ENCODE measurements at regions not wholly inside any gene's neighbourhood (a gene's known extent, or its start where the extent isn't known, plus 50 kb on each side); places are given as distances from the start of the nearest gene placed in this dataset.

DNA sequence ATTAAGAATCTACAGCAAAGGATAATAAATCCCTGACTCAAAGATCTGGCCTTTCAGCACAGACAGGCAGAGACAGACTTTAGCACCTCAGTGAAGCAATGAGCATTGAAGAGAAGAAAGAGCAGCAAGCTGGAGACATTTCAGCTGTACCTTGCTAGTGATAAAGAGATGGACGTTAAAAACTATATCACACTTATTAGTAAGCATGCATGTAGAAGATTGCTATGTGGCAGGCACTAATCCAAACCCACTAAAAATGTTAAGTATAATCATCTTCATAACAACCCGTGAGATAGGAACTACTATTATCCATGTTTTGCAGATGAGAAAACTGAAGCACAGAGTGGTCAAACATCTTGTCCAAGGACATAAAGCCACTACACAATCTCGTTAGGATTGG, 1538.3 kb upstream of the FLRT2 start:
- TF ChIP-seq, protein P1, sequence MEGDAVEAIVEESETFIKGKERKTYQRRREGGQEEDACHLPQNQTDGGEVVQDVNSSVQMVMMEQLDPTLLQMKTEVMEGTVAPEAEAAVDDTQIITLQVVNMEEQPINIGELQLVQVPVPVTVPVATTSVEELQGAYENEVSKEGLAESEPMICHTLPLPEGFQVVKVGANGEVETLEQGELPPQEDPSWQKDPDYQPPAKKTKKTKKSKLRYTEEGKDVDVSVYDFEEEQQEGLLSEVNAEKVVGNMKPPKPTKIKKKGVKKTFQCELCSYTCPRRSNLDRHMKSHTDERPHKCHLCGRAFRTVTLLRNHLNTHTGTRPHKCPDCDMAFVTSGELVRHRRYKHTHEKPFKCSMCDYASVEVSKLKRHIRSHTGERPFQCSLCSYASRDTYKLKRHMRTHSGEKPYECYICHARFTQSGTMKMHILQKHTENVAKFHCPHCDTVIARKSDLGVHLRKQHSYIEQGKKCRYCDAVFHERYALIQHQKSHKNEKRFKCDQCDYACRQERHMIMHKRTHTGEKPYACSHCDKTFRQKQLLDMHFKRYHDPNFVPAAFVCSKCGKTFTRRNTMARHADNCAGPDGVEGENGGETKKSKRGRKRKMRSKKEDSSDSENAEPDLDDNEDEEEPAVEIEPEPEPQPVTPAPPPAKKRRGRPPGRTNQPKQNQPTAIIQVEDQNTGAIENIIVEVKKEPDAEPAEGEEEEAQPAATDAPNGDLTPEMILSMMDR (IDR thresholded peaks at IDR 0.05; ENCODE audit: poor library complexity, severe bottlenecking) = no peak
- no peak for TF ChIP-seq EP300 (conservative IDR thresholded peaks at IDR 0.05; ENCODE audit: poor library complexity, severe bottlenecking)
- TF ChIP-seq EZH2 (IDR thresholded peaks at IDR 0.05; ENCODE audit: borderline replicate concordance, insufficient read depth, low read length, poor library complexity, severe bottlenecking) = no peak
- TF ChIP-seq POLR2AphosphoS5 (IDR thresholded peaks at IDR 0.05) = no peak
- TF ChIP-seq, protein P2, sequence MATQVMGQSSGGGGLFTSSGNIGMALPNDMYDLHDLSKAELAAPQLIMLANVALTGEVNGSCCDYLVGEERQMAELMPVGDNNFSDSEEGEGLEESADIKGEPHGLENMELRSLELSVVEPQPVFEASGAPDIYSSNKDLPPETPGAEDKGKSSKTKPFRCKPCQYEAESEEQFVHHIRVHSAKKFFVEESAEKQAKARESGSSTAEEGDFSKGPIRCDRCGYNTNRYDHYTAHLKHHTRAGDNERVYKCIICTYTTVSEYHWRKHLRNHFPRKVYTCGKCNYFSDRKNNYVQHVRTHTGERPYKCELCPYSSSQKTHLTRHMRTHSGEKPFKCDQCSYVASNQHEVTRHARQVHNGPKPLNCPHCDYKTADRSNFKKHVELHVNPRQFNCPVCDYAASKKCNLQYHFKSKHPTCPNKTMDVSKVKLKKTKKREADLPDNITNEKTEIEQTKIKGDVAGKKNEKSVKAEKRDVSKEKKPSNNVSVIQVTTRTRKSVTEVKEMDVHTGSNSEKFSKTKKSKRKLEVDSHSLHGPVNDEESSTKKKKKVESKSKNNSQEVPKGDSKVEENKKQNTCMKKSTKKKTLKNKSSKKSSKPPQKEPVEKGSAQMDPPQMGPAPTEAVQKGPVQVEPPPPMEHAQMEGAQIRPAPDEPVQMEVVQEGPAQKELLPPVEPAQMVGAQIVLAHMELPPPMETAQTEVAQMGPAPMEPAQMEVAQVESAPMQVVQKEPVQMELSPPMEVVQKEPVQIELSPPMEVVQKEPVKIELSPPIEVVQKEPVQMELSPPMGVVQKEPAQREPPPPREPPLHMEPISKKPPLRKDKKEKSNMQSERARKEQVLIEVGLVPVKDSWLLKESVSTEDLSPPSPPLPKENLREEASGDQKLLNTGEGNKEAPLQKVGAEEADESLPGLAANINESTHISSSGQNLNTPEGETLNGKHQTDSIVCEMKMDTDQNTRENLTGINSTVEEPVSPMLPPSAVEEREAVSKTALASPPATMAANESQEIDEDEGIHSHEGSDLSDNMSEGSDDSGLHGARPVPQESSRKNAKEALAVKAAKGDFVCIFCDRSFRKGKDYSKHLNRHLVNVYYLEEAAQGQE (IDR thresholded peaks at IDR 0.05; ENCODE audit: borderline replicate concordance) = no peak
- no peak for TF ChIP-seq SMC3 (conservative IDR thresholded peaks at IDR 0.05; ENCODE audit: poor library complexity)
- TF ChIP-seq TAF1 (IDR thresholded peaks at IDR 0.05; ENCODE audit: low read depth) = no peak
- TF ChIP-seq RAD21 (conservative IDR thresholded peaks at IDR 0.05) = no peak
- no peak for TF ChIP-seq MXI1 (conservative IDR thresholded peaks at IDR 0.05; ENCODE audit: poor library complexity, severe bottlenecking)
- Histone ChIP-seq H3K79me2 (replicated peaks; ENCODE audit: insufficient read depth, low read length) (no peaks in the 10 kb centered on the region), H3K27me3 (ENCODE audit: insufficient read depth, low read depth, low read length) (no peaks in the 10 kb centered on the region), H3K27ac (ENCODE audit: low read length) (no peak overlapping the region), H3K9me3 (ENCODE audit: low read length) (no peaks in the 10 kb centered on the region), H3K9me2 (ENCODE audit: insufficient read depth, low read length) (no peaks in the 10 kb centered on the region), H3K4me3 (ENCODE audit: low read length) (no peak overlapping the region), H3K9ac (ENCODE audit: low read length) (no peak overlapping the region), H3K4me2 (ENCODE audit: low read length) (no peak overlapping the region), H3F3A (ENCODE audit: insufficient read depth, low read length, poor library complexity, severe bottlenecking) (no peaks in the 10 kb centered on the region), H2AFZ (ENCODE audit: low read depth, low read length) (no peak overlapping the region), H4K20me1 (ENCODE audit: insufficient read depth) (no peaks in the 10 kb centered on the region), H3K36me3 (ENCODE audit: insufficient read depth, low read length) (no peaks in the 10 kb centered on the region)

DNA sequence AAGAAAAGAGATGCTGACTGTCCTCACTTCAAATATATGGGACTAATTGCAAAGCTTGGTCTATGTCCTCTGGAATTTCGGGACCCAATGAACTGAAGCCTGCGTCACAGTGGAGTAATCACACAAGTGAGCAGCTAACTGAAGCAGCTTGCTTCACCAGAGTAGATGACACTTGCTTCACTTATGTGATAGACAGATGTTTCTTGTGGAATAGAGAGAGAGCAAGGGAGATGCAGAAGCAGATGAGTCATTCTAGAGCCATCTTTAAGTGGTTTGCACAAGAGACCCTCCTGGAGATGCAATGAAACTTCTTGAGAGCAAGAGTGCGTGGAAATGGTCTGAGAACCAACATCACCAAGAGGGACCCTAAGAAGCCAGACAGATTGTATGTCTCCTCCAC, 1537.1 kb upstream of the FLRT2 start:
- H3K4me3 ChIP-seq (ENCODE audit: low read length) = no peak overlapping the region
- TF ChIP-seq, protein P1 (IDR thresholded peaks at IDR 0.05; ENCODE audit: poor library complexity, severe bottlenecking) = no peak
- no peak for TF ChIP-seq RAD21 (conservative IDR thresholded peaks at IDR 0.05)
- no peak for TF ChIP-seq POLR2AphosphoS5 (IDR thresholded peaks at IDR 0.05)

More for the DNA sequence above, 1537.1 kb upstream of the FLRT2 start:
- H3K79me2 ChIP-seq (replicated peaks; ENCODE audit: insufficient read depth, low read length) = no peaks in the 10 kb centered on the region
- no peaks in the 10 kb centered on the region for H3K36me3 ChIP-seq (ENCODE audit: insufficient read depth, low read length)
- no peak overlapping the region for H3K9ac ChIP-seq (ENCODE audit: low read length)
- H3F3A ChIP-seq (ENCODE audit: insufficient read depth, low read length, poor library complexity, severe bottlenecking) = no peaks in the 10 kb centered on the region
- H3K4me2 ChIP-seq (ENCODE audit: low read length) = no peak overlapping the region
- no peak overlapping the region for H3K27ac ChIP-seq (ENCODE audit: low read length)
- H3K9me3 ChIP-seq (ENCODE audit: low read length) = no peaks in the 10 kb centered on the region
- H2AFZ ChIP-seq (ENCODE audit: low read depth, low read length) = no peak overlapping the region
- no peaks in the 10 kb centered on the region for H4K20me1 ChIP-seq (ENCODE audit: insufficient read depth)
- no peaks in the 10 kb centered on the region for H3K9me2 ChIP-seq (ENCODE audit: insufficient read depth, low read length)
- no peaks in the 10 kb centered on the region for H3K27me3 ChIP-seq (ENCODE audit: insufficient read depth, low read depth, low read length)
